ENCODE measurements at regions not wholly inside any gene's neighbourhood (a gene's known extent, or its start where the extent isn't known, plus 50 kb on each side); places are given as distances from the start of the nearest gene placed in this dataset.
"Not testable (repeated sequence)": the region's sequence is repeated elsewhere in the genome, so short reads cannot be mapped to it uniquely, and the experiment has no call there.

GRCh38 chrX:74119016-74119910 lies 184.7 kb upstream of the ZCCHC13 start:
- Histone ChIP-seq H3K27ac (peak overlapping the region in 6 of 11 experiments; percentile 3 to 64 (median 22); a peak in 8 of 22 replicates), H3K27me3 (no peaks in the 10 kb centered on the region), H3K4me2 (peak overlapping the region; percentile 5 to 56 (median 27); a peak in 15 of 22 replicates), H3K4me3 (no peak overlapping the region), H4K20me1 (no peaks in the 10 kb centered on the region), H3K4me1 (peaks cover 0 to 22% (median 14%) of the 10 kb centered on the region in 10 experiments; a peak in 14 of 20 replicates), H3K9me3 (replicated peaks in 1 of 11) (peaks cover 10 to 26% (median 17%) of the 10 kb centered on the region in 11 experiments), H3K9ac (0 out of 22 replicates have a peak overlapping the region, but pooled peaks of 1 of the 11 experiments have one; percentile 13), H3K36me3 (peaks cover 0 to 20% (median 5%) of the 10 kb centered on the region in 11 experiments; a peak in 7 of 22 replicates)
- TF ChIP-seq Cebpa-rat (IDR thresholded peaks at IDR 0.05) = no peak

GRCh38 chrX:74117962-74118902 lies 185.7 kb upstream of the ZCCHC13 start:
- no peak for TF ChIP-seq Cebpa-rat (IDR thresholded peaks at IDR 0.05)
- H3K4me2 ChIP-seq = peak overlapping the region in 4 of 11 experiments; percentile 42 to 56 (median 45); a peak in 5 of 22 replicates

DNA sequence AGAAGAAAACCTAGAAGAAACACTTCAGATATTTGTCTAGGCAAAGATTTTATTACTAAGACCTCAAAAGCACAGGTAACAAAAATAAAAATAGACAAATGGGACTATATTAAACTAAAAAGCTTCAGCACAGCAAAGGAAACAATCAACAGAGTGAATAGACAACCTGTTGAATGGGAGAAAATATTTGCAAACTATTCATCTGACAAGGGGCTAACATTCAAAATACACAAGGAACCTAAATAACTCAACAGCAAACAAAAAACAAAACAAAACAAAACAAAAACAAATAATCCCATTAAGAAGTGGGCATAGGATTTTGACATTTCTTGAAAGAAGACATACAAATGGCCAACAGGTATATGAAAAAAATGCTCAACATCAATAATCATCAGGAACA lies 192.7 kb upstream of the ZCCHC13 start:
- Histone ChIP-seq H3K4me2 (no peak overlapping the region), H3K9me3 (replicated peaks in 1 of 11) (peaks cover 7 to 22% (median 15%) of the 10 kb centered on the region in 11 experiments; a peak in 16 of 22 replicates), H3K9ac (no peak overlapping the region), H3K4me3 (no peak overlapping the region), H3K27ac (no peak overlapping the region), H3K27me3 (peaks cover 0 to 7% (median 0%) of the 10 kb centered on the region in 11 experiments; a peak in 3 of 22 replicates), H3K36me3 (peaks cover 0 to 9% (median 0%) of the 10 kb centered on the region in 11 experiments; a peak in 3 of 22 replicates), H3K4me1 (no peaks in the 10 kb centered on the region), H4K20me1 (no peaks in the 10 kb centered on the region)
- TF ChIP-seq Cebpa-rat (IDR thresholded peaks at IDR 0.05) = no peak

More at GRCh38 chrX:74117962-74118902, 185.7 kb upstream of the ZCCHC13 start:
- H3K4me1 ChIP-seq = peaks cover 0 to 22% (median 14%) of the 10 kb centered on the region in 10 experiments; a peak in 14 of 20 replicates
- no peak overlapping the region for H3K9ac ChIP-seq
- peak overlapping the region in 3 of 11 experiments; percentile 24 to 64 (median 56); a peak in 2 of 22 replicates for H3K27ac ChIP-seq
- H3K4me3 ChIP-seq = no peak overlapping the region
- no peaks in the 10 kb centered on the region for H4K20me1 ChIP-seq
- peaks cover 10 to 26% (median 17%) of the 10 kb centered on the region in 11 experiments for H3K9me3 ChIP-seq (replicated peaks in 1 of 11)
- H3K36me3 ChIP-seq = peaks cover 0 to 19% (median 5%) of the 10 kb centered on the region in 11 experiments; a peak in 7 of 22 replicates
- H3K27me3 ChIP-seq = no peaks in the 10 kb centered on the region

GRCh38 chrX:74107666-74108065 lies 196.3 kb upstream of the ZCCHC13 start:
- H3K27ac ChIP-seq = no peak overlapping the region
- H3K4me1 ChIP-seq = no peaks in the 10 kb centered on the region
- no peak for TF ChIP-seq Cebpa-rat (IDR thresholded peaks at IDR 0.05)
- H3K4me3 ChIP-seq = no peak overlapping the region
- no peaks in the 10 kb centered on the region for H4K20me1 ChIP-seq
- H3K9me3 ChIP-seq (replicated peaks in 1 of 11) = peaks cover 35 to 55% (median 45%) of the 10 kb centered on the region in 11 experiments
- no peak overlapping the region for H3K9ac ChIP-seq
- H3K27me3 ChIP-seq = peaks cover 0 to 7% (median 0%) of the 10 kb centered on the region in 11 experiments; a peak in 4 of 22 replicates
- no peak overlapping the region for H3K4me2 ChIP-seq
- peaks cover 0 to 25% (median 0%) of the 10 kb centered on the region in 11 experiments; a peak in 9 of 22 replicates for H3K36me3 ChIP-seq

- Histone ChIP-seq H3K9ac (no peak overlapping the region), H3K9me3 (replicated peaks in 1 of 11) (peaks cover 39 to 63% (median 53%) of the 10 kb centered on the region in 11 experiments), H3K27ac (no peak overlapping the region), H3K4me3 (no peak overlapping the region), H4K20me1 (no peaks in the 10 kb centered on the region), H3K36me3 (peaks cover 0 to 33% (median 0%) of the 10 kb centered on the region in 11 experiments; a peak in 9 of 22 replicates), H3K4me1 (no peaks in the 10 kb centered on the region), H3K4me2 (no peak overlapping the region), H3K27me3 (peaks cover 0 to 7% (median 0%) of the 10 kb centered on the region in 11 experiments; a peak in 4 of 22 replicates)
- no peak for TF ChIP-seq Cebpa-rat (IDR thresholded peaks at IDR 0.05)
These were observed 199.5 kb upstream of the ZCCHC13 start for GRCh38 chrX:74104356-74105015.

DNA sequence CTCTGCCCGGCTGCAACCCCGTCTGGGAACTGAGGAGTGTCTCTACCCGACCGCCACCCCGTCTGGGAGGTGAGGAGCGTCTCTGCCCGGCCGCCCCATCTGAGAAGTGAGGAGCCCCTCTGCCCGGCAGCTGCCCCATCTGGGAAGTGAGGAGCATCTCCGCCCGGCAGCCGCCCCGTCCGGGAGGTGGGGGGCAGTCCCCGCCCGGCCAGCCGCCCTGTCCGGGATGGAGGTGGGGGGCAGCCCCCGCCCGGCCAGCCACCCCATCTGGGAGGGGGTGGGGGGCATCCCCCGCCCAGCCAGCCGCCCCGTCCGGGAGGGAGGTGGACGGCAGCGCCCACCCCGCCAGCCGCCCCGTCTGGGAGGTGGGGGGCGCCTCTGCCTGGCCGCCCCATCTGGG lies 205.6 kb upstream of the ZCCHC13 start:
- not testable (repeated sequence) for H3K4me1 ChIP-seq, H4K20me1 ChIP-seq, H3K9ac ChIP-seq

GRCh38 chrX:74090049-74090448 lies 213.9 kb upstream of the ZCCHC13 start:
- H3K27me3 ChIP-seq = no peaks in the 10 kb centered on the region
- H3K4me3 ChIP-seq = no peak overlapping the region
- H3K9me3 ChIP-seq (replicated peaks in 1 of 11) = peaks cover 21 to 41% (median 32%) of the 10 kb centered on the region in 11 experiments
- H3K4me2 ChIP-seq = no peak overlapping the region
- no peak for TF ChIP-seq Cebpa-rat (IDR thresholded peaks at IDR 0.05)
- no peaks in the 10 kb centered on the region for H3K4me1 ChIP-seq
- H3K27ac ChIP-seq = no peak overlapping the region
- H3K36me3 ChIP-seq = peaks cover 0 to 15% (median 7%) of the 10 kb centered on the region in 11 experiments; a peak in 9 of 22 replicates
- H3K9ac ChIP-seq = no peak overlapping the region
- H4K20me1 ChIP-seq = no peaks in the 10 kb centered on the region

More for the DNA sequence above, 205.6 kb upstream of the ZCCHC13 start:
- not testable (repeated sequence) for H3K36me3 ChIP-seq, H3K27ac ChIP-seq, H3K4me2 ChIP-seq, H3K4me3 ChIP-seq, H3K27me3 ChIP-seq
- H3K9me3 ChIP-seq (replicated peaks in 1 of 11) = peaks cover 33 to 55% (median 47%) of the 10 kb centered on the region in 11 experiments

GRCh38 chrX:74085642-74086236 lies 218.2 kb upstream of the ZCCHC13 start:
- Histone ChIP-seq H4K20me1 (no peaks in the 10 kb centered on the region), H3K4me3 (no peak overlapping the region), H3K4me1 (no peaks in the 10 kb centered on the region), H3K9ac (no peak overlapping the region), H3K27ac (no peak overlapping the region), H3K4me2 (no peak overlapping the region), H3K27me3 (no peaks in the 10 kb centered on the region), H3K36me3 (peaks cover 0 to 14% (median 7%) of the 10 kb centered on the region in 11 experiments; a peak in 9 of 22 replicates), H3K9me3 (replicated peaks in 1 of 11) (peaks cover 28 to 40% (median 35%) of the 10 kb centered on the region in 11 experiments)
- no peak for TF ChIP-seq Cebpa-rat (IDR thresholded peaks at IDR 0.05)

Measured in BLaER1 treated with 17β-estradiol and CSF1 and Interleukin-3, amounts not matched to agents 10 nM and 100 nM (cell line).